Kidney capillary endothelial cell (primary cell): ENCODE measurements at regions not wholly inside any gene's neighbourhood (a gene's known extent, or its start where the extent isn't known, plus 50 kb on each side); places are given as distances from the start of the nearest gene placed in this dataset.

Experiments
- DNase-seq: peaks from one replicate; pipeline ENCODE4 v3.0.0-alpha.2; 2018; ENCODE audit warnings: low spot score

DNA sequence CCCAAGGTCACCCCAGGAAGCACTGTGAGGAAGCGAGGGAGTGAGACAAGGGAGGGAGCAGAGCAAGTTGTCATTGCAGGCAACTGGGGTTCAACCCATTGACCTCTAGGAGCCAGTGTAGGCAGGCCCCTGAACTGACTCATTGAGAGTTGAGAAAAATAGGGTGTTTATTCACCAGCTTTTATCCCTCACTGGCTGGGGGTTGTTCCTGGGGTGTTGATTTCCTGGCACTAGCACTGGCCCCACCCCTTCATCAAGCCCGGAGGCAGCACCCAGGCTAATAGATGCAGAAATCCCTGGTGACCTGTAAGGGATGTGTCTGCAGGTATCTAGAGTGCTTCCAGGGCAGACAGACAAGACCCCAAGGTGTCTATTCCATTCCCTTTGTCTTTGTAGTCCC, 183.9 kb downstream of the ARRDC4 start:
- no peak for DNase-seq

GRCh38 chr15:98146031-98146820, 185.7 kb downstream of the ARRDC4 start:
- DNase-seq, result no peak

DNA sequence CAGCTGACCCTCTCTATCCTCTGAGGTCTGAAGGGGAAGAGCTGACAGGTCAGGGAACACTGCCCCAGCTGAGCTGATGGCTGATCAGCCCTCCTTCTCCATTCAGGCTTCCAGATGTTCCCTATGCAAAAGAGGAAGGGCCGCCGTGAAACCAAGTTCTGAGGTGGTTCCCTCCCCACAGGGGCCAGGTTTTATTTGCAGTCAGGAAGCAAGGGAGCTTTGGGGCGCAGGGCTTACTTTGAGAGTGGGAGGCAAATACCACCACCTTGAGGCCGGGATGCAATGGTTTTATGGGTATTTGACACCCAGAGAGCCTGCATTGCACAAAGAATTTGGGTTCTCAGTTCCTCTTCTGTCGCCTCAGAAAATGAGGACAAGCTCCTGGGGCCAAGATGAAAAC, 186.9 kb downstream of the ARRDC4 start:
- no peak for DNase-seq

DNA sequence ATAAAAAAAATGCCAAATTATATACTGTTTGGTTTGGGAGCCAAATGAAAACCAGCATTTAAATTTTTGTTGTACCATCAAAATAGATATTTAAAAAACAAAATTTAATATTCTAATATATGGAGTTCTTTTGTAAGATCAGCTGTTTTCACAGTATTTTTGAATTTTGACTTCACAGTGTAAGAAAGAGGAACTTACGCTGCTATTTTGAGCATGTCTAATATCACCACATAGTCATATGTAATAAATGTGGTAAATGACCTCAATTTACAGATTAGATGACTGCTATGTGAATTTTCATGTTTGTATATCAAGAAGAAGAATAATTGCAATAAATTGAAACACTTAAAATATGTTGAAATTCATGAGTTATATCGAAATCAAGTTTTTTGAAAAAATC, 189.6 kb downstream of the ARRDC4 start:
- DNase-seq, result no peak

GRCh38 chr15:98150536-98150935, 190.0 kb downstream of the ARRDC4 start:
- no peak for DNase-seq

DNA sequence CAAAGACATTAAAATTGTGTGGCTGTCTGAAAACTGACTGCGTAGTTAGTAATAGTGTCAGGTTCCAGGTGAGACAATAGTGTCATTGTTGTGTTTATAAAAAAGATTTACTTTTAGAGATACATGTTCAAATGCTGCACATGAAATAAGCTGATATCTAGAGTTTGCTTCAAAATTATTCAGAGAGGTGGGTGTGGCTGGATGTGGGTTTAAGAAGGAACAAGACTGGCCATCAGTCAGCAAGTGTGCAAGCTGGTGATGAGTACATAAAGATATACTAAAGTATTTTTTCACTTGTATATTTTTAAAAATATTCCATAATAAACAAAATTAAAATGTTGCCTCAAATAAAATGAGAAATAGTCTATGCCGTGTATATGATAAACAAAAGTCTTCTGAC, 190.6 kb downstream of the ARRDC4 start:
- DNase-seq, result no peak

- no peak for DNase-seq
Observed at GRCh38 chr15:98152156-98152555, 191.7 kb downstream of the ARRDC4 start.

- peak; percentile 88 for DNase-seq
Observed at GRCh38 chr15:98154863-98155262, 194.4 kb downstream of the ARRDC4 start.

GRCh38 chr15:98155356-98155755, 194.9 kb downstream of the ARRDC4 start:
- DNase-seq, result no peak

DNA sequence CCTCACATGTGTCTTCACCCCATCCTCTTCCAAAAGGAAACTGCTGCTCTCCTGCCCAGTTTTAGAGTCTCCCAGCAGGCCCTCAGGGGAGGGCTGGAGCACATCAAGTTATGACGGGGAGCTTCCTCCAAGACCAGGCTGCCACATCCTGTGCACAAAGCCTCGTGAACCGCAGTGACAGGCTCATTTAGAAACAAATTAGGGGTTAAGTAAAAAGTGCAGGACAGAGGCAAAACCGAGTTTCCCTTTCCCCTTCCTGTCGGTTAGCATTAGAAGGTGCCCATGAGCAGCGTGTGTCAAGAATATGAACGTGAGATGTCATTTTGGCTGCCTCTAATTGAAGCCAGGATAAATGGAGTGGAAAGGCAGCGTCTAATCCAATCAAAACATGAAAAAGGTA, 199.7 kb downstream of the ARRDC4 start:
- no peak for DNase-seq

DNA sequence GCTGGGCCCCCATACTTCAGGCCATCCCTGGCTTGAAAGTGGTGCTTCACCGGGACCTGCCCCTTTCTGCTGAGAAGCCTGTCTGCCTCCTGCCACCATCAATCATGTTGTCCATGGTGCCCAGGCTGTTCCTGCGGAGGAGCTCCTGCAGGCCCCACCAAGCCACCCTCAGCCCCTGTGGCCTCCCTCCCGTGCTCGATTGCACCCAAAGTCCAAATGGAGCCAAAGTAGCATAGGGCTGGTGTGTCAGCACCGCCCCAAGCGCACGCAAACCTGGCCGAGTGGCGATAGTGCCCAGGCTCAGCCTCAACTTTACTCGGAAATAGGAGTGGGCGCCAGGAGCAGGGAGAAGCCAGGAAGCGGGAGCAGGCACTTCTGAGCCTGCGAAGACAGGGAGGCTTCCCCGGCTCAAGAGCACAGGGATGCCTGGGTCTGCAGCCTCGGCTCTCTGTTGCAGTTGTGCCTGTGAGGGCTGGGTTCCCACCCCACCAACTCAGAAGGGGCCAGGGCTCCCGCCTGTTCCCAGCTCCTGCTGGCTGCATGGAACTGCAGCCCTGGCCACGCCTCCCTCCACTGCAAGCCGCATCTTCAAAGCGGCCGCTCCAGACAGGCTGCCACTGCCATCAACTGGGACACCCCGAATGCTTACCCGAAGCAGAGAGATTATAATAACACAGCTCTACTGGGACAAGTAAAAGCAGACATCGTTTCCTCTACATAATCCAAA, 203.0 kb downstream of the ARRDC4 start:
- no peak for DNase-seq

DNA sequence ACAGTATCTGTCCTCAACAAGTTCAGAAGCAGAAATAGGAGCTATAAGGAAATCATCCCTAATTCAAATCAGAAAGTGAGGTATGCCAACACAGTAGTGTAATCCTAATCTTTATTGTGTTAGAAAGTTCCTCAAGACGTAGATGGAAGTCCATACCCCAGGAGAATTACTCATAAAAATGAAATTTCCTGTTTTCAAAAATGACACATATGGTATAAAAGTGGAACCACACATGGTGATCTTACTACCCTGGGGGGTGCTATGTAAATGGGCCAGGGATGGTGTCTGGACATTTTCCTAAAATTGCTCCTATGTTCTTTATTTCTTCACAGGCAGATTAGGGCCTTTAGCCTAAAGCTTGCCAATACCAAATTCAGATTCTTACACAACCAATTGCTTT, 204.1 kb downstream of the ARRDC4 start:
- peak; percentile 62 for DNase-seq

- DNase-seq, result no peak
Observed at GRCh38 chr15:98164986-98165385, 204.5 kb downstream of the ARRDC4 start.

GRCh38 chr15:98167722-98168268, 207.3 kb downstream of the ARRDC4 start:
- DNase-seq, result no peak

GRCh38 chr15:98169551-98169950, 209.0 kb downstream of the ARRDC4 start:
- DNase-seq, result no peak

GRCh38 chr15:98174286-98174685, 213.8 kb downstream of the ARRDC4 start:
- DNase-seq, result no peak

- DNase-seq, result no peak
Observed at GRCh38 chr15:98174841-98175240, 214.3 kb downstream of the ARRDC4 start.

- peak; percentile 74 for DNase-seq
Observed at GRCh38 chr15:98177966-98178592, 217.6 kb downstream of the ARRDC4 start.

GRCh38 chr15:98178861-98179260, 218.4 kb downstream of the ARRDC4 start:
- no peak for DNase-seq

GRCh38 chr15:98187549-98187948, 227.0 kb downstream of the ARRDC4 start:
- DNase-seq, result no peak

DNA sequence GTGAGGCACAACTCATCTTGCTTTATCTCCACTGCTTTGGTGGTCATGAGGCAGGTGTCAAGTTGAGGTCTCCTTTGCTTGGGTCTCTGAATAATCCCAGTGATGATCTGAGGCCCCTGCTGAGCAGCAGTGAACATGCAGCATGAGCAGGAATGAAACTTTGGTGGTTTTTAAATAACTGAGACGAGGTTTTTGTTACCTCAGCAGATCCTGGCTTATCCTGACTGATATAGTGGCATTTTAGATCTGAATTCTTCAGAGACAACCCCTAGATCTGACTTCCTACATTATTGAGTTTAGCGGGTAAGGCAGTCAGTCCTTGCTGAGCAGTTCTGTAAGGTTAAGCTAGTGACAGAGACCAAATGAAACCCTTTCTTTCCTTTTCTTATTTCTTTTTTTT, 230.4 kb downstream of the ARRDC4 start:
- no peak for DNase-seq

GRCh38 chr15:98195796-98196195, 235.3 kb downstream of the ARRDC4 start:
- DNase-seq, result no peak

DNA sequence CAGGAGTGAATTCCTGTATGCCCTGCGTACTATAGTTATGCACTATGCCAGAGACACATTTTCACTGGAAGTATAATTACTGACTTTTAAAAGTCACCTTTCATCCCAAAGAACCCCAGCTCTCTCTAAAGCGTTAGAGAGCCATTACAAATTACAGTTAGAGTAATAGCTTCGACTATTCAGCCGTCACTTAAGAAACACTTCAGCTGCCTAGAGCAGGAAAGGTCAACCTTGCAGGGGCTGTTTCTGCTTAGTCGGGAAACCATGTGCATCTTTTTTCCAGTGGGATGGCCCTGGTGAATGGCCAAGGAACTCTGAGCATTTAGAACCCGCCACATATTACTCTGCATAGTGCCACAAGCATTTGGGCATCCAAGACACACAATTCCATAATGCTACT, 235.9 kb downstream of the ARRDC4 start:
- no peak for DNase-seq
